MM.1S (cell line): ENCODE measurements at regions not wholly inside any gene's neighbourhood (a gene's known extent, or its start where the extent isn't known, plus 50 kb on each side); places are given as distances from the start of the nearest gene placed in this dataset.

ENCODE experiments used
- EZH2 ChIP-seq: fragments of 300-600 bp; sonication (generic); optimal IDR thresholded peaks from 2 replicates; pipeline ENCODE3; 2017; ENCODE audit warnings: low read depth, mild to moderate bottlenecking, antibody characterized with exemption, low read length, mixed read lengths
- TF ChIP-seq, protein P1 (sequence below): fragments of 300-600 bp; sonication (generic); IDR thresholded peaks from 2 replicates; pipeline ENCODE4 v1.5.1; 2016; ENCODE audit warnings: antibody characterized with exemption, low read length, mixed read lengths

DNA sequence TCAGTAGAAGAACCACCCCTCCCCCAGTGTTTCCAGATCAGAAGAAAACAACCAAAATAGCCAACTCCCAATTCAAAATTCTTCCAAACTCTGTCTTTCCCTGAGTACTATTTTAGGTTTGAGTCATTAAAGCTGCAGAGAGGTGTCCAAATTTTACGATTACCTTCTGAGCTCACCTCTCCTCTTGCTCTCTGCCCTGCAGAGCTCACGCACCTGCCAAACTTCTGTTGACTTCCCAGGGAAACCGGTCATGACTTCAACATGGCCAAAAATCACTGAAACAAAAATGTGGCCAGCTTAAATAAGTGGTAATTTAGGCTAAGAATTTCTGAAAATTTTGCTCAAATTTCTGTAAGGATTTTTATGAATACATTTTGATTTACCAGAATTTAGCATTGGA lies 70.9 kb upstream of the OTX2 start:
- TF ChIP-seq EZH2, result no peak
- TF ChIP-seq, protein P1, sequence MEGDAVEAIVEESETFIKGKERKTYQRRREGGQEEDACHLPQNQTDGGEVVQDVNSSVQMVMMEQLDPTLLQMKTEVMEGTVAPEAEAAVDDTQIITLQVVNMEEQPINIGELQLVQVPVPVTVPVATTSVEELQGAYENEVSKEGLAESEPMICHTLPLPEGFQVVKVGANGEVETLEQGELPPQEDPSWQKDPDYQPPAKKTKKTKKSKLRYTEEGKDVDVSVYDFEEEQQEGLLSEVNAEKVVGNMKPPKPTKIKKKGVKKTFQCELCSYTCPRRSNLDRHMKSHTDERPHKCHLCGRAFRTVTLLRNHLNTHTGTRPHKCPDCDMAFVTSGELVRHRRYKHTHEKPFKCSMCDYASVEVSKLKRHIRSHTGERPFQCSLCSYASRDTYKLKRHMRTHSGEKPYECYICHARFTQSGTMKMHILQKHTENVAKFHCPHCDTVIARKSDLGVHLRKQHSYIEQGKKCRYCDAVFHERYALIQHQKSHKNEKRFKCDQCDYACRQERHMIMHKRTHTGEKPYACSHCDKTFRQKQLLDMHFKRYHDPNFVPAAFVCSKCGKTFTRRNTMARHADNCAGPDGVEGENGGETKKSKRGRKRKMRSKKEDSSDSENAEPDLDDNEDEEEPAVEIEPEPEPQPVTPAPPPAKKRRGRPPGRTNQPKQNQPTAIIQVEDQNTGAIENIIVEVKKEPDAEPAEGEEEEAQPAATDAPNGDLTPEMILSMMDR, result no peak
